ENCODE measurements at regions not wholly inside any gene's neighbourhood (a gene's known extent, or its start where the extent isn't known, plus 50 kb on each side); places are given as distances from the start of the nearest gene placed in this dataset.

GRCh38 chr1:177660188-177660587, 309.7 kb downstream of the SEC16B start:
- Histone ChIP-seq H3K9me3 (ENCODE audit: control insufficient read depth in 4 of 4, low read length in 3 of 4) (no peaks in the 10 kb centered on the region), H3K9ac (ENCODE audit: low read depth in 1 of 2, low read length in 2 of 2) (no peak overlapping the region), H3K27ac (ENCODE audit: low read depth in 1 of 2, low read length in 2 of 2) (no peak overlapping the region), H3K36me3 (ENCODE audit: control insufficient read depth in 4 of 4, insufficient read depth in 3 of 4, low read depth in 1 of 4, low read length in 3 of 4) (no peaks in the 10 kb centered on the region), H3K4me1 (ENCODE audit: control insufficient read depth in 4 of 4, insufficient read depth in 4 of 4, low read length in 3 of 4) (no peaks in the 10 kb centered on the region), H3K27me3 (ENCODE audit: control insufficient read depth in 4 of 4, insufficient read depth in 4 of 4, low read length in 3 of 4) (no peaks in the 10 kb centered on the region), H3K4me3 (ENCODE audit: low read depth in 1 of 3, low read length in 3 of 3) (no peak overlapping the region)
- TF ChIP-seq FOXA1 (IDR thresholded peaks at IDR 0.05), result no peak
- TF ChIP-seq SP1 (IDR thresholded peaks at IDR 0.05), result no peak
- TF ChIP-seq, protein P1, sequence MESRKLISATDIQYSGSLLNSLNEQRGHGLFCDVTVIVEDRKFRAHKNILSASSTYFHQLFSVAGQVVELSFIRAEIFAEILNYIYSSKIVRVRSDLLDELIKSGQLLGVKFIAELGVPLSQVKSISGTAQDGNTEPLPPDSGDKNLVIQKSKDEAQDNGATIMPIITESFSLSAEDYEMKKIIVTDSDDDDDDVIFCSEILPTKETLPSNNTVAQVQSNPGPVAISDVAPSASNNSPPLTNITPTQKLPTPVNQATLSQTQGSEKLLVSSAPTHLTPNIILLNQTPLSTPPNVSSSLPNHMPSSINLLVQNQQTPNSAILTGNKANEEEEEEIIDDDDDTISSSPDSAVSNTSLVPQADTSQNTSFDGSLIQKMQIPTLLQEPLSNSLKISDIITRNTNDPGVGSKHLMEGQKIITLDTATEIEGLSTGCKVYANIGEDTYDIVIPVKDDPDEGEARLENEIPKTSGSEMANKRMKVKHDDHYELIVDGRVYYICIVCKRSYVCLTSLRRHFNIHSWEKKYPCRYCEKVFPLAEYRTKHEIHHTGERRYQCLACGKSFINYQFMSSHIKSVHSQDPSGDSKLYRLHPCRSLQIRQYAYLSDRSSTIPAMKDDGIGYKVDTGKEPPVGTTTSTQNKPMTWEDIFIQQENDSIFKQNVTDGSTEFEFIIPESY (IDR thresholded peaks at IDR 0.05), result no peak
- no peak for TF ChIP-seq HNF4A (conservative IDR thresholded peaks at IDR 0.05)
- TF ChIP-seq HNF4G (IDR thresholded peaks at IDR 0.05), result no peak
- TF ChIP-seq, protein P2, sequence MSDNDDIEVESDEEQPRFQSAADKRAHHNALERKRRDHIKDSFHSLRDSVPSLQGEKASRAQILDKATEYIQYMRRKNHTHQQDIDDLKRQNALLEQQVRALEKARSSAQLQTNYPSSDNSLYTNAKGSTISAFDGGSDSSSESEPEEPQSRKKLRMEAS (IDR thresholded peaks at IDR 0.05), result no peak
- no peak for TF ChIP-seq ATF3 (IDR thresholded peaks at IDR 0.05)
- no peak for TF ChIP-seq YY1 (IDR thresholded peaks at IDR 0.05)
- no peak for TF ChIP-seq RXRA (IDR thresholded peaks at IDR 0.05)
- TF ChIP-seq FOXA2 (IDR thresholded peaks at IDR 0.05), result no peak
- TF ChIP-seq, protein P3, sequence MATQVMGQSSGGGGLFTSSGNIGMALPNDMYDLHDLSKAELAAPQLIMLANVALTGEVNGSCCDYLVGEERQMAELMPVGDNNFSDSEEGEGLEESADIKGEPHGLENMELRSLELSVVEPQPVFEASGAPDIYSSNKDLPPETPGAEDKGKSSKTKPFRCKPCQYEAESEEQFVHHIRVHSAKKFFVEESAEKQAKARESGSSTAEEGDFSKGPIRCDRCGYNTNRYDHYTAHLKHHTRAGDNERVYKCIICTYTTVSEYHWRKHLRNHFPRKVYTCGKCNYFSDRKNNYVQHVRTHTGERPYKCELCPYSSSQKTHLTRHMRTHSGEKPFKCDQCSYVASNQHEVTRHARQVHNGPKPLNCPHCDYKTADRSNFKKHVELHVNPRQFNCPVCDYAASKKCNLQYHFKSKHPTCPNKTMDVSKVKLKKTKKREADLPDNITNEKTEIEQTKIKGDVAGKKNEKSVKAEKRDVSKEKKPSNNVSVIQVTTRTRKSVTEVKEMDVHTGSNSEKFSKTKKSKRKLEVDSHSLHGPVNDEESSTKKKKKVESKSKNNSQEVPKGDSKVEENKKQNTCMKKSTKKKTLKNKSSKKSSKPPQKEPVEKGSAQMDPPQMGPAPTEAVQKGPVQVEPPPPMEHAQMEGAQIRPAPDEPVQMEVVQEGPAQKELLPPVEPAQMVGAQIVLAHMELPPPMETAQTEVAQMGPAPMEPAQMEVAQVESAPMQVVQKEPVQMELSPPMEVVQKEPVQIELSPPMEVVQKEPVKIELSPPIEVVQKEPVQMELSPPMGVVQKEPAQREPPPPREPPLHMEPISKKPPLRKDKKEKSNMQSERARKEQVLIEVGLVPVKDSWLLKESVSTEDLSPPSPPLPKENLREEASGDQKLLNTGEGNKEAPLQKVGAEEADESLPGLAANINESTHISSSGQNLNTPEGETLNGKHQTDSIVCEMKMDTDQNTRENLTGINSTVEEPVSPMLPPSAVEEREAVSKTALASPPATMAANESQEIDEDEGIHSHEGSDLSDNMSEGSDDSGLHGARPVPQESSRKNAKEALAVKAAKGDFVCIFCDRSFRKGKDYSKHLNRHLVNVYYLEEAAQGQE (IDR thresholded peaks at IDR 0.05), result no peak
- WGBS, result 92% methylated on average over 5 of the region's 5 CpGs
- DNase-seq (ENCODE audit: low spot score), result no peak

GRCh38 chr1:177659281-177659680, 310.6 kb downstream of the SEC16B start:
- H3K4me1 ChIP-seq (ENCODE audit: control insufficient read depth in 4 of 4, insufficient read depth in 4 of 4, low read length in 3 of 4), result no peaks in the 10 kb centered on the region
- H3K27ac ChIP-seq (ENCODE audit: low read depth in 1 of 2, low read length in 2 of 2), result no peak overlapping the region
- no peaks in the 10 kb centered on the region for H3K27me3 ChIP-seq (ENCODE audit: control insufficient read depth in 4 of 4, insufficient read depth in 4 of 4, low read length in 3 of 4)
- DNase-seq (ENCODE audit: low spot score), result no peak
- H3K9me3 ChIP-seq (ENCODE audit: control insufficient read depth in 4 of 4, low read length in 3 of 4), result no peaks in the 10 kb centered on the region
- no peaks in the 10 kb centered on the region for H3K36me3 ChIP-seq (ENCODE audit: control insufficient read depth in 4 of 4, insufficient read depth in 3 of 4, low read depth in 1 of 4, low read length in 3 of 4)
- 87% methylated on average over 4 of the region's 4 CpGs for WGBS
- no peak overlapping the region for H3K9ac ChIP-seq (ENCODE audit: low read depth in 1 of 2, low read length in 2 of 2)
- no peak overlapping the region for H3K4me3 ChIP-seq (ENCODE audit: low read depth in 1 of 3, low read length in 3 of 3)
- TF ChIP-seq FOXA2 (IDR thresholded peaks at IDR 0.05) (no peak), RXRA (IDR thresholded peaks at IDR 0.05) (no peak), RAD21 (IDR thresholded peaks at IDR 0.05) (no peak), HNF4G (IDR thresholded peaks at IDR 0.05) (no peak), ATF3 (IDR thresholded peaks at IDR 0.05) (no peak), GABPA (IDR thresholded peaks at IDR 0.05 in 1 of 2, conservative IDR thresholded peaks at IDR 0.05 in 1 of 2) (no peak), YY1 (IDR thresholded peaks at IDR 0.05) (no peak), NR2F2 (IDR thresholded peaks at IDR 0.05) (no peak), SP1 (IDR thresholded peaks at IDR 0.05) (no peak), JUND (IDR thresholded peaks at IDR 0.05) (no peak), TAF1 (conservative IDR thresholded peaks at IDR 0.05) (no peak), CTCF (IDR thresholded peaks at IDR 0.05; ENCODE audit: low read depth, low read length, missing input control) (no peak), EGR1 (IDR thresholded peaks at IDR 0.05; ENCODE audit: low read depth in 2 of 2) (no peak)
- TF ChIP-seq, protein P2 (IDR thresholded peaks at IDR 0.05), result no peak
- TF ChIP-seq, protein P1 (IDR thresholded peaks at IDR 0.05), result no peak
- TF ChIP-seq, protein P3 (IDR thresholded peaks at IDR 0.05), result no peak
